Stimulated activated CD8-positive, alpha-beta memory T cell treated with anti-CD3 and anti-CD28 coated beads, Interleukin-15, amount 100 ng/mL, for 24 hours (primary cell): ENCODE measurements at regions not wholly inside any gene's neighbourhood (a gene's known extent, or its start where the extent isn't known, plus 50 kb on each side); places are given as distances from the start of the nearest gene placed in this dataset.

Source experiments
- DNase-seq: peaks from one replicate; pipeline ENCODE4 v3.0.0-alpha.2; 2020; ENCODE audit warnings: low read depth

DNA sequence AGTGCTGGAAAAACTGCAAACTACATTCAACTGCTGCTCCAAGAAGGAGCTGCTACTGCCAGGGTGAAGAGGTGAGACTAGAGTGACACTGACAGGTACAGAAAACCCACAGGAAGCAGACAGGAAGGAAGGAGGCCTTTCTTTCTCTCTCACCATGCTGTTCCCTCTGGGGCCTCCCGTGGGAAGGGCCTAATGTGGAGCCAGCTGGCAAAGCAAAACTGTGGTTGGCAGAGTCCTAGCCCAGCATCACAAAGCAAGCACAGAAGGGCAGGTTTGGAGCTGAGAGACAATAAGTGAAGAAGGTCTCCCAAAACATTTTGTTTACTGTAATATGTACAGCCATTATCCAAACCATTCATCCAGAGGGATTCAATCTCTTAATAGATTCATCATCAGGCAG, 122.5 kb upstream of the MAX start:
- DNase-seq = no peak

DNA sequence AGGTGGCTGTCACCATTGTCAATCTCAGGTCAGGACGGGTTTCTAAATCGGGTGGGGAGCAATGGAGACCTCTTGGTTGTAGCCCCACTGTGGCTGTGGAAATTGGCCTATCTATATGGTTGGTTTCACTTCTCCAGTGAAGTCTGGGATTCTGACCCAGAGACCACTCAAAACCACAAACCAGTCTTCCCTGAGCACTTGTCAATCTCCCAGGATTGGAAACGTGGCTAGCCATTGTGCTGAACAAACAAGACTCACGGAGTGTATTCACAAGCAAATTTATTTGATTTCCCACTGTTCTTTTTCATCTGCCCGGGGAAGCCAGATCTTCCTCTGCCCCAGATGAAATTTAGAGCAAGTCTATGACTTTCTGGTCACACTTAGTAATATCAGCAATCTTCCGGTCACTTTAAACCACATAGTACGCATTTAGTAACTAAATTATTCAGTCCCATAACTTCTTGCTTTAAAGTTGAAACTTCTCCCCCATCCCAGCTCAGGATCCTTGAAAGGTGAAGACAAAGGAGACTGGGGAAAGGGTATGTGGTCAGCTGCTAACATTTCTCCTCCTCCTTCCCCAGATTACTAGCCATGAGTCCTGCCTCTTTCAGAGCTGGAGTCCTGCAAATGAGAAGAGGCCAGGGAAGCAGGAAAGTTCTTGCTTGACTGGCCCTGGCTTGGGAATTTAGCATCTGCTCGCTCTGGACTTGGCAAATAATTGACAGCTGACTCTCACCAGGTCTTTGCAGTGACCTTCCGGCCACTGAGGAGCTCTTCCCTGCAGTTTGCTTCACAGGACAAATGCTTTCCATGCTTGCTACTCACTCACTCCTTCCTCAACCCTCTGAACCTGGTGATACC, 123.2 kb upstream of the MAX start:
- DNase-seq = no peak

DNA sequence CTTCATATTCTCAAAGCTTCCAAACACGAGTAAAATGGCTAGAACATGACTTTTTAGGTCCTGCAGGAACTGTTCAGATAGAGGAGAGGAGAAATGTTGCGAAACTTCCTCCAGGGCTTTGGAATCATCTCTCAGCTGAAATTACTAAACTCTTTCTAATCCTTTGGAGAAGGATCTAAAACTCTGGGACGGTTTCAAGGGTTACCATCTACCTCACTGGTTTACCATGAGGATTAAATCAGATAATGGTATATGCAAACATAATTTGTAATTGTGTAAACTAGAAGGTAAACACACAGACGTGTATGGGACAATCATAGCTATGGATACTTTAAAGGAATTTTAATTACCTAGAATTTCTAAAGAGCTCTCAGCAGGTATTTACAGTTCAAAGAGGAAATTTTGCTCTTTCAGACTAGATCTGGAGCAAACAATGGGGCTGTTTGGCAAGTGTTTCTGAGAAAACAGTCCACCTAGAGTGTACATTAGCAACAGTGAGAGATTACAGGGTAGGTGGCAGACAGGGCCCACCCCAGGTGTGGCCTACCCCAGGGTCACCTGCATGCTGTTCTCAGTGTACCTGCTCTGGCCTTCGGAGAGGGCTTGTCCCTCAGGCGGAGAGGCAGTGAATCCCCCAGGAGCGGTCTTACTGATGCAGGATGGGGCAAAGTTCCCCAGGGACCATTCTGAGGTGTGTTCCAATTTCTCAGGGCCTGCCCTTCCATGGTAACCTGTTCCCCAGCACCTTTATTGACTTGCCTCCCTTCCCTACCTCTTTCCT, 124.7 kb upstream of the MAX start:
- no peak for DNase-seq

DNA sequence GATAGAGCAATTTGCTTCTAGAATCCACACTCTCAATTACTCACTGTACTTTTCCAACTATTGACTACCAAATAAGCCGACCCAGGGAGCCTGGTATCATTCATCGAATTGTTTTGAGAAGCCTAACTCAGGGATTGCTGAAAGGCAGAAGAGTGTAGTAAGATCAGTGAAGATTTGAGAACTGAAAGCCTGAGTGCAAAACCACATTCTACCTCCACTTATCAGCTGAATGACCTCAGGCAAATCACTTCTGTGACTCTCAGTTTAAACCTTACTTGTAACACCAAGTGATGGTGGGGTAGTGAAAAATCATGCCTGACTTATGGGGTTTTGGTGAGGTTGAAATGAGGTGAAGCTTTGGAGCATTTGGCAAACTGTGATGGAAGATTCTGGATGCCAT, 126.1 kb upstream of the MAX start:
- no peak for DNase-seq

DNA sequence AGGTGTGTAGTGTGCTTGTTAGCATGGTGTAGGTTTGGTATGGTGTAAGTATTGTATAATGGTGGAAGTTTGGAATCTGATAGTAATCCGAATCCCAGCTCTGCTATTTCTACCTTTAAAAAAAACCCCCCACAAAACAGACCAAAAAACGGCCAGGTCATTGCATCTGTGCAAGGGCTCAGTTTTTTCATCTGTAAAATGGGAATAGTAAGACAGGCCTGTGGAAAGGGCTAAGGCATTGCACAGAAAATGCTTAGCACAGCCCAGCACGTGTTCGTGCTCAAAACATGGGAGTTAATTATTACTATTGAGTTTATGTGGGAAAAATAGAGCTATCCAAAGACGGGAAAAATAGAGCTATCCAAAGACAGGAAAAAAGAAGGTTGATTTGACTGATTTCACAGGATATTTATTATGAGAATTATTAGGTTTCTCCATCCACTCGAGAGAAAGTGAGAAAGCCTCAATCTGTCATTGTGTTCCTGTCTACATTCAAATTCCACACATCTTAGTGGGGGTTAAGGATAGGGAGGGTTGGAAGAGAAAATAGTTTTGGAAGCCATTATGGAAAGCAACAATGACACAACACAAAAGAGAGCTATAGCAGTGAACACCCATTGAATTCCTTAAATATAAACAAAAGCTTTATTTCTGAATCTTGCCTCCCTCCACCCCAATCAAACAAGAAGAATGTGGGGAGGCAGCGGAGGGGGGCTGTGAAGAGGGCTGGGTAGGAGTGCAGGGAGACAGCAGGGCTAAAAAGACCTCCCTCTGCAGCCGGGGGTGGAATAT, 126.8 kb upstream of the MAX start:
- no peak for DNase-seq

DNA sequence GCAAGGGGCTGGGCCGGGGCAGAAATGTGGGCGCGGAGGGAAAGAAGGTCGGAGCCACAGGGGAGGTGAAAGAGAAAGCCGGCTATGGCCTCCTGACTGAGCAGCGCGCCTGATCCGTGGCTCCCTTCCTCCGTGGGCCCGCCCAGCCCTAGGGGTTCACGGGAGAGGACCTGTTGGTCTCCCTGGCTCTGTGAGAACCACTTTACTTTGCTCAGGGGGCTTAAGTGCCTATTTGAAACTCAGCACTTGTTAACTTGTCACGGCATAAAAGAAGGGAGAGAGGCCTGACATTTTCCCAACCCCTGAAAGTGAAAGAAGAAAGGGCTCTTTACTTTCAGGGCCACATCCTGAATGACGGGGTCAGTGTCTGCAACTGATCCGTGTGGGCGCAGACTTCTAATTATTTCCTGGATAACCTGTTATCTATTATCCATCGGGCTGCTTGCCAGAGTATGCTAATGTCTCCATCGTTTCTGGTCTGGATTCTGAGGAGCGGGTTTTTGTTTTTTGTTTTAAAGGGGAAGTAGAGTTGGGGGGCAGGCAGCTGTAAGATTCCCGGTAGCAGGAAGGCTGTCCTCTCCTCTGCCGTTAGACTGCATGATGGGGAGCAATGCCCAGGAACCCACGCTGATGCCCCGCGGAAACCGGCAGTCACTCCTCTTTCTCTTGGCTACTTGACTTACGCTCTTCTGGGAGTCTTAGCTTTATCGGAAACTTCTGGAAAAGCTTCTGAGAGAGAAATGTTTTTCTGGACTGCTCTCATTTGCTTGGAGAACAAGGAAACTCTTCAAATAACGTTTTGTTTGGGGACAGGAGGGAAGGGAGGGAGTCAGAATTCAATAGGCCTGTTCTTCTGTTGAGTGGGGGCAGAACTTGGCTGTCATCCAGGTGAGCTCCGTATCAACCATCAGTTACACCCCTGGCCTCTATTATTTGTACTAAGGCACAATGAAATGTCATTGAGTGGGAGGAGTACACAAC, 127.7 kb upstream of the MAX start:
- DNase-seq = peak; percentile 6

DNA sequence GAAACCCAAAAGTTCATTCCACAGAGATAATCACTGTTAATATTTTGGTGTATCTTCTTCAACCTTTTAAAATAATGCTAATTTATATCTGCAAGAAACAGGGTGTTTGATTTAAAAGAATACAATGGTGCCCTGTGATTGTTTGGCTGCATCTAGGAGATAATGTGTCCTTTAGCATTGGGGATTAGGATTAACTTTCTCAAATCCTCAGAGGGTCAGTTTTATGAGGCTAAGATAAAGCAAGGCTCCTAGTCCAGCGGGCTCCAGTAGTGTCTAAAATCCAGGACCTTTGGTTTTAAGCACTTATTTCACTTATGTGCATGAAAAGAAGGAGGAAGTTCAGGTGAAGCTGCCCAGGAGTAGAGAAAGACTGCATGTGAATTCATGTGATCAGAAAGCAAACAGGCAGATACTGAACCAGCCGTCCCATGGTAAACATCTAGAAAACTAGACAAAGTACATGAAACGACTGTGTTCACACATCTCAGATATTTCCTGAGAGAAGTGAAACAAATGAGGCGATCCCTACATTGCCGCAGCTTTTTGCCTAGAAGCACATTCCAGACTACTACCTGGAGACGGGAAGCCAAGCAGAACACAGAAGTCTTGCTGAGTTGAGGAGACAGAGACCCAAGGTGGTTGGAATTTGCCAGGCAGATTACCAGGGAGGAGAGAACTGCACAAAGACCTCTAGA, 129.1 kb upstream of the MAX start:
- DNase-seq = no peak

DNA sequence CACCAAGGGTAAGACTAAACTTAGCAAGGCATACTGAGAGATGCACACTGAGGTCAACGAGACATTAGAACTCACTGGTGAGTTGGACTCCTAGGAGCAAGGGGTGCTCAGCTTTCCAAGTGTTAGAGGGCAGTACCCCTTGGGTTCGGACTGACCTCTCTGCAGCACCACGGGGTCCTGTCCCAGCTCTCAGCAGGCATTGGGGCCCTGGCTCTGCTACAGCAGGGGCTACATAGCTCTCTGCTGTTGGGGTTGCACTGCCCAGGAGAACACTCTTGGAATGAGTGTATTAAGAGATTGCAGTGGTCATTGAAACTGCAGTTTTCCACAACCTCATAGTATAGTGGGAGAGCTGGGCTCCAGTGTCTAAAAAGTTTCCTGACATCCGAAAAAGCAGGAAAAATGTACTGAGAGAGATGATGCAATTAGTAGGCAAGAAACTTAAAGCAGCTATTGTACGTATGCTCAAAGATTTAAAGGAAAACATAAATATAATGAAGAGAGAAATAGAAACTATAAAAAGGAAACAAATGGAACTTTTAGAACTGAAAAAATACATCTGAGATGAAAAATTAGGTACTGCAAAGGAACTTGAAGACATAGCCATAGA, 132.5 kb upstream of the MAX start:
- DNase-seq = no peak

DNA sequence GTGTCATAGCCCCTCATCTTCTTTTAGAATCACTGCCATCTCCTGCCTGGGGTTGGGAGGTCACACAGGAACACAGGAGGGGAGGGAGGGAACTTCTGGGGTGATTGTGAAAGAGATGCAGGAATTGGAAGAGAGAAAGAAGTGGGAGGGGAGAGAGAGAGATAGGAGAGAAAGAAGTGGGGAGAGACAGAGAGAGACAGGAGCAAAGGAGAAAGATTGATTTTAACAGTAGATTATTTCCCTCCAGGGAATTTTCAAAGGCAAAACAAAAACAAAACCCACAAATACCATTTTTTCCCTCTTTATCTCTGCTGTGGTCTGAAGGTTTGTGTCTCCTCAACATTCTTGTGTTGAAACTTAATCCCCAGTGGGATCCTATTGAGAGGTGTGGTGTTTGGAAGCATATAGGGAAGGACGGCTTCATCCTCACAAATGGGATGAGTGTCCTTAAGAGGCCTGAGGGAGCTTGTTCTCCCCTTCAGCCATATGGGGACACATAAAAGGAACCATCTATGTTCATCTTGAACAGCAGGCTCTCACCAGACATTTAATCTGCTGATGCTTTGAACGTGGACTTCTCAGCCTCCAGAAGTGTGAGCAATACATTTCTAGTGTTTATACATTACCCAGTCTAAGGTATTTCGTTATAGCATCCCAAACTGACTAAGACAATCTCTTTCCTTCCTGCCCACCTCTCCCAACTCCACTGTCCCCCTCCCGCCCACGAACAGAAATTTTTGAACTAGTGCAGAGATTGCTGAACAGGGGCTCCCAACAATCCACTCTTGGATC, 134.9 kb upstream of the MAX start:
- DNase-seq = no peak

DNA sequence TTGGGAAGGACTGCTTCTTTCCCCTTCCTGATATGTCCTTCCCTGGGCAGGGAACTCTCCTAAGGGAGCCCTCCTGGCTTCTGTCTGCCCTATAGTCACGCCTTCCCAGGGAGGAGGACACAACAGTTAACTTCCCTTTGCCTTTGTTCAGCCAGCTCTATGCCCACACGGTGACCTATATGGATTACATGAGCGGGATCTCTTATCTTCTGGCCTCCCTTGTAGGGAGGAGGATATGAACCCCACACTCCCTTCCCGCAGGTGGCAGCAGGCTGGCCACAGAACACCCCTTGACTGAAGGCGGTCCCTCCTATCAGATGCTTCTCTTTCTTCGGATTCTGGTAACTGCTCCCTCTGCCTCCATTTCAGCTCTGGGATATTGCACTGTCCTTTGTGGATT, 135.6 kb upstream of the MAX start:
- no peak for DNase-seq

DNA sequence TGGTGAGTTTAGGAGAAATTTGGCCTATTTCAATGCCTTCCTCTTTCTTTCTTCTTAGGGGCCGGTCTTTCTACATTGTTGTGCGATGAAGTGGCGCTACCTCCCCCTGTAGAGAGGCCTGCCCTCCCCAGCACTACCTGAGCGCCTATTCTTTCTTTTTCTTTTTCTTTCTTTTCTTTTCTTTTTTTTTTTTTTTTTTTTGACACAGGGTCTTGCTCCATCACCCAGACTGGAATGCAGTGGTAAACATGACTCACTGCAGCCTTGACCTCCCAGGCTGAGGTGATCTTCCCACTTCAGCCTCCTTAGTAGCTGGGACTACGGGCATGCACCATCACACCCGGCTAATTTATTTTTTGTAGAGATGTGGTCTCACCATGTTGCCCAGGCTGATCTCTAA, 136.1 kb upstream of the MAX start:
- DNase-seq = no peak

DNA sequence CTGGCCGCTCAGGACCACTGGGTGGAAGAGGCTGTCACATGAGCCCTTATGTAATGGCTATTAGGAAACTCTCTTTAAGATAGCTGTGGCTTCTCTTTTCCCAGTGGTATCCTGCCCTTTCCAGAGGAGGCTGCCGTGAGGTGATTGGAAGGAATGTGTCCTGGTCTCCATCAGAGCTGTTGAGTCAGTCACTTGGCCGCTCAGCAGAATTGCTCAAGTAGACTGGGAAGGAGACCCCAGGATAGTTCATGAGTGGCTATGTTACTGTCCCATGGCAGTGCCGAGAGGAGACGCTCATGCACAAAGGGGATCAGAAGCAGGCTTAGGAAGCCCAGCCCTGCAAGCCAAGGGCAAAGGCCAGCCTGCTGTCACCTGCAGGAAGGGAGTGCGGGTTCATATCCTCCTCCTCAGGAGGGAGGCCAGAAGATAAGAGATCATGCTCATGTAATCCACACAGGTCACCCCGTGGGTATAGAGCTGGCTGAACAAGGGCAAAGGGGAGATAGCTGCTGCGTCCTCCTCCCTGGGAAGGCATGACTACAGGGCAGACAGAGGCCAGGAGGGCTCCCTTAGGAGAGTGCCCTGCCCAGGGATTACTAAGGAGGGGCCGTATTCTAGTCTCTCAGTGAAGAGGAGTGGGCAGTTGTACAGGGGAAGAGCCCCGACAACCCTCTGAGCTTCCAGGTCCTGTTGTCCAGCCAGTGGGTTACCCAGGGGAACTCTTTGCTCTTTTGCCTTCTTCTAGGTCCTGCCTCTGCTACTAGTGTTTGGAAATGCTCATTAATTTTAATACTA, 137.0 kb upstream of the MAX start:
- no peak for DNase-seq

DNA sequence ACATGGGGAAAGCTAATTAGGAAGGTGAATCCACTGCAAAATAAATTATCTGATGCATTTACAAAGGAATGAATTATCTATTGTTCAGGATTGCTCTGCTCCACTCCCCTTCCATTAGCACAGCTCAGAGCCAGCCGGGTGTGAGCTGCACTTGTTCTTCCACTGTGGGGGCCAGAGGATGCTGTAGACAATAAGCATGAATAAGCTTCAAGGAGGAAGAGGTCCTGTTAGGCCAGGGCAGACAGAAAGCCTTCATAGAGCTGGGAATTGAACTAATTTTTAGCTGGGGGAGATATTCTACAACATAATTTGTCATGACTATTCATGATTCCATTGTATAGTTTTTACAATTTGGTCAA, 137.6 kb upstream of the MAX start:
- no peak for DNase-seq

DNA sequence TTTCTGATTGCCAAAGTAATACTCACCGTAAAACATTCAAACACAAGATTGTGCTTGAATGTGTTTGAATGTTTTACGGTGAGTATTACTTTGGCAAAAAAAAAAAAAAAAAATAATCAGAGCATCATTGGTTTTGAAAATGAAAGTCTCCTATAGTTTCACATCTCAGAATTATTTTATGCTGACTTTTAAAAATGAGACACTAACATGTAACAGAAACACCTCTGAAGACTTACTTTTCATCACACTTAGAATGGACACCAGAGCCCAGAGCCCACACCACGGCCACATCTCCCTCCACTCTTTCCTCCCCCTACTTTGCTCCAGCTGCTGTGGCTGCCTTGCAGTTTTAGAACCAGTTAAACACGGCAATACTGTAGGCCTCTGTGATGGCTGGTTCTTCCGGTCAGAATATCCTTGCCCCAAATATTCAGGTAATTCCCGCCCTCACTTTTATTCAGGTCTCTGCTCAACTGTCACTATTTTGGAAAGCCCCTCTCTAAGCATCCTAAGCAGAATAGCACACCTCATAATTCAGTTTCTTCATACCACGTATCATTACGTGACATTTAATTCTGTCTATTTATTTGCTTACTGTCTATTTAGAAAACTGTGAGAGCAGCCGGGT, 138.9 kb upstream of the MAX start:
- no peak for DNase-seq

DNA sequence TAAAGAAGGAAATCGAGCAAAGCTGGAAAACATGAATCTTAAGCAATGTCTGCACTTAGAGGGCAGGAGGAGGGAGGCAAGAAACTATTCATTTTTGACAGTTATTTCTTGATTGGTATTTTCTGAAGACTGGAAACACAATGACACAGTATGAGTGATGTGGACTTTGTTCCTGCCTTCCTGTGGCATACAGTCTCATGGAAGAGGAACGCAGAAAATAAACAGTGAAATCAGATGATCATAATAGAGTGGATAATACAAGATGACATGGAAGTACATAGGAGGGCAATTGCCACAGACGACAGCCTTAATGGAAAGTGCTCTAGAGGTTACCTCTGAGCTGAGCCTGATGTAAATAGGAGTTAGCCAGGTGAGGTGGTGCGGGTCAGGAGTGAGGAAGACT, 140.4 kb upstream of the MAX start:
- DNase-seq = no peak

DNA sequence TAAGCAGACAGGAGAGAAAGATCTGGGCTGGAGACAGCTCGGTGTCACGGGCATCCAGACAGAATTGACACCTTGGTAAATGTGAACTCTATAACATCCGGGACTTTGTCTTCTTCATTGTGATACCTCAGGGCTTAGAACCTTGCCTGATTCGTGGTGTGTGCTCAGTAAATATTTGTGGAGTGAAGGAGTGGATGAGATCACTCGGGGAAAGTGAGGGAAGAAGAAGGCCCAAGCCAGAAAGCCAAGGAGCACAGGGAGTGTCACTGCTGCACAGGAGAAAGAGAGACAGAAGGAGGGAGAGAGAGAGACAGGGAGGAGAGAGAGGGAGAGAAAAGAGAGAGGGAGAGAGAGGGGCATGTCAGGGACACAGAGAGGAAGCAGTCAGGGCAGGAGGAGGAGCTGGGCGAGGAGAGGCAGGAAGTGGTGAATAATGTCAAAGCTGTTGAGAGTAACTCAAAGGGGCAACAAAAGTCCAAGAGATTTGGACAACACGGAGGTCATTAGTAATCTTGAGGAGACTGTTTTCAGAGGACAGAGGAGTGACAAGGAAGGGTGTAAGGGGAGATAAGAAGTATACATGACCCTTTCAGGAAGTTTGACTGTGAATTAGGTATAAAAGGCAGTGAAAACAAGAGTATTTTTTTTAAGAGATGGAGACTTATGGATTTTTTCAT, 141.6 kb upstream of the MAX start:
- no peak for DNase-seq

DNA sequence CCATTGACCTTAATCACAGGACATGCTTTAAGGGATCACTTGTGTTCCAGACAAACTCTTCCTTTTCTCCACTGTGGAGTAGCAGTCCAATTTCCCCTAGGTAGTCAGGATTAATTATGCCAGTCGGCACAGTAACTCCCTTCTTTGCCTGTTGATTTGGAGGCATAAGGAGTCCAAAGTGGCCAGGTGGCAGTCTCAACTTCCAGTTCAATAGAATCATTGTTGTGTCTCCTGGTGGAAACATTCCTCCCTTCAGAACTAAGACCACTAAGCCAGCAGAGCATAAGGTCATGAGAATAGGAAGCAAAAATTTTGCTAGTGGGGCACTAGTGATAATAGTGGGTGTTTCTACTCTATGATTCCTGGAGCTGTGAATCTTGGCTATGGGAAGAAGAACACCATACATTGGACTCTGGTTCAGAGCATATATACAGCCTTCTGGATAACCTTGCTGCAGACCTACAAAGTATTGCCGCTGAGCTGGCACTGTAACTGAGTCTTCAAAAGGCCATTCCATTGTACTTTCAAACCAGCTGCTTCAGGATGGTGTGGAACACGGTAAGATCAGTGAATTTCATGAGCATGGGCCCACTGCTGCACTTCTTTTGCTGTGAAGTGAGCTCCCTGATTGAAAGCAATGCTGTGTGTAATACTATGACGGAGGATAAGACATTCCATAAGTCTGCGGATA, 147.3 kb upstream of the MAX start:
- no peak for DNase-seq
